NCI-H510A treated with DMSO at 0.1 percent for 48 hours (cell line): ENCODE measurements at regions not wholly inside any gene's neighbourhood (a gene's known extent, or its start where the extent isn't known, plus 50 kb on each side); places are given as distances from the start of the nearest gene placed in this dataset.

Experiments
- DNase-seq: peaks from one replicate; lab custom pipeline; 2025; lab: John Stamatoyannopoulos, UW

DNA sequence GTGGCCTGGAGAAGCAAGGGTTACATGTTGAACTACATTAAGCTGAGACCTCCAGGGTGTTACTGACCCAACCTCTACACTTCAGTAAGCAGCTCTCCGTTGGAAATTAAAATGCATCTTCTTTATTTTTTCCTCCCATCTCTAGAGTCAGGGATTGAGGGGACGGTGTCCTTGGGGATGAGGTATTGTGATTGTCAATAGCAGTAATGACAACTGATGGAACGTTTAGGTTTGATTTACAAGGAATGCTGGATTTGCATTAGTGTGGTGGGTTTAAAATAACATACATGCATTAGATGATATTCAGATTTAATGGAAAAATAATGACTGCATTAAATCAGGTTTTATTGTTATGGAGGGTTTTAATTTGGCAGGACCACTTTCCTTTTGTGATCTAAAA, 82.9 kb upstream of the NTRK2 start:
- no peak for DNase-seq

DNA sequence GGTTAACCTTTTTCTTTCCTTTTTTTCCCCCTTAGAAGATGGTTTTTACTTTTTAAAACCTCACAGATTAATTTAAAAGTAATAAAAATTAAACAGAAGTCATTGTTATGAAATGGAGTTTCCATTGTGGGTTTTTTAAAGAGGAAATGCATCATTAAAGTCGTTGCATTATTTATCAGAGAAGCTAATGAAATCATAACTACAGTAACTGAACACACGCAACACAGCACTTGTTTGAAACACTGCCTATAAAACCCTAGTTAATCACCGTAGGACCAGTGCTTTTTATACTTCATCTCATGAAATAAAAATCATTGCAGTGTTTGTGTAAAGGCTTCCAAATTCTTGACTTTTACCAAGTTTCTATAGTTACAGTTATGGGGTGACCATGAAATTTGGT, 82.4 kb upstream of the NTRK2 start:
- no peak for DNase-seq

DNA sequence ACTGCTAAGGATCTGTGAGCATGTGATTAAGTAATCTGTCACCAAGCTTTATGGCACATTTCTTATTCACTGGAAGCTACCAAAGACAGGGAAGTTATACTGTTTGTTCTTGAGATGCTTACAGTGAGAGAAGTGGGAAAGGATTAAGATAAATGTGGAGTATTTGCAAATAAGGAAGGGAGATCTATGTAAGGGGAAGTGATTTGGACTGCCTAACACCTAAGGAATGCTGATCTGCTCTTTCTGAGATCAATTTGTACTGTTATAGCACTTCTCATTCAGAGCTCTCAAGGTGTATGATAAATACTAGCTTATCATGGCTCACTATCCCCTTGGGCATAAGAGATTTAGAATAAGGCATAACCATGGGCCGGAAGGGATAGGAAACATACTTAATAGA, 80.0 kb upstream of the NTRK2 start:
- DNase-seq: no peak

DNA sequence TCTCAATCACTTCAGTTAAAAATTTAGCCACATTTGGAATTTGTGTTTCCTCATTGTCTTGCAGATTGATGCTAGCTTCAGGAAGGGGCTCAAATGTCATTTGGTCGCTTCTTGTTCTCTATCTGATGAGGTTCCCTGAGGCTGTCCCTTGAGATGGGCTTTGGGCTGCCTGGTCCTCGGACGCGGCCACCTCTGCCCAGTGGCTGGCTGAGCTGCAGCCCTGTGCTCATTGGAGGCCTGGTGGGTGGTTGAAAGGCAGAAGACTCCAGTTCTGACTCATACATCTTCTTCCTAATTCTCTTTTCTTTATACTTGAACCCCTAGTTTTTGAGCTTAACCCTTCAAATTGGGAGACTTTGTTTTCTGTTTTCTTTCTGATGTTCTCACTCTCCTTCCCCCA, 78.8 kb upstream of the NTRK2 start:
- no peak for DNase-seq

DNA sequence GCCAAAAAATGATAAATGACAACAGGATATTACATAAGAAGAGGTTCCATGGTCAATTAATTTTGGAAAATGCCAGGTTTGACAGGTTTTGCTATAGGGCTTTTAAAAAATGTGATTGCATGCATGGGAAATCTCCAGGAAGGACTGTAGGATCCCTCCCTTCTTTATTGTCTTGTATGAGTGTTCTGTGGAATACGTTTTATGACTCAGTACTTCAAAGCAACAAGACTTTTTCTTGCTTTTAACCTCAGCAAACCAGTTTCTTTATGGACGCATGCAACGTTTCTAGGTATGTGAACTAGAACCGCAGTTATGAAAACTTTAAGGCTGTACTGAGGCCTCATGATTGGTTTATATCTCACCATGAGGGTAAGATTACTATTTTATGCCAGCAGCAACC, 76.6 kb upstream of the NTRK2 start:
- DNase-seq: no peak

DNA sequence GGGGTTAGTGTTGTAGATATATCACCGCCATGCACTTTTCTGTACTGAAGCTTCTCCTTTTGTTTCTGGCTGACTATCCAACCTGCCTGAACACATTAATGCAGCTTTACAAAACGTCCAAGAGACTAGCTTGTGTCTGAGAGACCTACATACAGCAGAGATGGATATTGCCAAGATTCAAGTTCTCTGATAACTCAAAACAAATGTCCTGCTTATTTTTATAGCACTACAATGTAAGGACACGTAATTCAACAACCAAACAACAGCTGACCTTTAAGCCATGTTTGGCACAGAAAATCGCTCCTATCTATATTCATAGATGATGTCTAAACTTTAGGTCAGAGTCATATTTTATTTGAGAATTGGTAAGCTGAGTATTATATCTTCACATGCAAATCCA, 76.2 kb upstream of the NTRK2 start:
- DNase-seq: no peak

DNA sequence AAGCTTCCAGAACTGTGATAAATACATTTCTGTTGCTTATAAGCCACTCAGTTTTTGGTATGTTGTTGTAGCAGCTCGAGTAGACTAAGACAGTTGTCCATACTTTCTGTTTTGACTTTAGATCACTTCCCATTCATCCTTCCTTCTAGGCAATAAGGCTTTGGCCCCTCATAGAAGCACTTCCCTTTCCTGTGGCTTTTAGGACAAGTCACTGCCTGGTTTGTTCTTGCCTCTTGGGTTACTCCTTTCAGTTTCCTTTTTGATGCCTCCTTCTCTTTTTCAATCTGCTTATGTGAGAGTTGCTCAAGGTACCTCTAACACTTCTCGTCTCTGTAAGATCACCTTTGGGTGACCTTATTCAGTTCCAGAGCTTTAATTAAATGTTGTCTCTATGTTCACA, 72.4 kb upstream of the NTRK2 start:
- DNase-seq: no peak

DNA sequence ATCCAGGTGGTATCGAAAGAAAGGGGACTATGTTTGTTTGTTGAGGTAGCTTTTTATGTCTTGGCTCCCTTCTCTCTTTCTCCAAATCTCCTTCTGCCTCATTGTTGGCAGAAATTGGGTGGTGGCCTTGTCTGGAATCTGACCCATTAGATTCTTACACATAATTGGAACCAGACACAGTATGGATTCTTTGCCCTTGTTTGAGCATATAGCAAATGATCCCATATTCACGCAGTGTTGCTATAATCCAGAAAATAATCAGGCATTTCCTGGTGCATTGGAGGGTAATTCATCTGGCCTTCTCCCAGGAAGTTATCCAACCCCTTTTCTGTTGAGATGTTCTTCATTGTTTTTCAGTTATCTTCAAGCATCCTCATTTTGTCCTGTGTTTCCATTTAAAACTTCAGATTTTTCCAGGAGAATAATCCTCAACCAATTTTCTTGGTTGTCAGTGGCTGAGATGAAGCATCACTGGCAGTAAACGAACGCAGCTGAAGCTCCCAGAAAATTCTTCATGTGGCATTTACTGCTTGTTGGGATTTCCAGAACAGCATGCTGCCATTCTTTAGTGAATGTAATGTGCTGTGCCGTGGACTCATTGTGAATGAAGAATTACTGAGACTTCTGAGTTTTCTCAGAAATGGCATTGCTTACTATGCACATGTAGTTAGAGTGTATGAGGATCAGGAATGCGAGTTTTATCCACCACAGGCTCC, 70.5 kb upstream of the NTRK2 start:
- no peak for DNase-seq

DNA sequence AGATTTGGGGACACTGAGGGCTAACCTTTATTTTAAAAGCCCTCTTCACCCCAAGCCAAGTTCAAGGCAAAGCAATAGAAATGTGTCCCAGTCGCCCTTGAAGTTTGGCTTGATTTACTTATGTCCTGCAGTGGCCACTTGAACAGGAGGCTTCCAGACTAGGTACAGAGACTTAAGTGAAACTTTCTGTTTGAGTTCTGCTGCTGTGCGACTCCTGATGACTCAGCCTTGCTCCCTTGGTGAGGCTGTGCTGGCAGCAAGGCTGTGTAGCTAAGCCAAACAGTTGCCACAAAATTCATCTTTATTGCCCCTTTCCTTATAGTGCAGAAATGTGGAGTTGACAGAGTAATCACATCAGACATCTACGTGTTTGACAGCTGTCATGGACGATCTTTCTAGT, 68.8 kb upstream of the NTRK2 start:
- DNase-seq: no peak

DNA sequence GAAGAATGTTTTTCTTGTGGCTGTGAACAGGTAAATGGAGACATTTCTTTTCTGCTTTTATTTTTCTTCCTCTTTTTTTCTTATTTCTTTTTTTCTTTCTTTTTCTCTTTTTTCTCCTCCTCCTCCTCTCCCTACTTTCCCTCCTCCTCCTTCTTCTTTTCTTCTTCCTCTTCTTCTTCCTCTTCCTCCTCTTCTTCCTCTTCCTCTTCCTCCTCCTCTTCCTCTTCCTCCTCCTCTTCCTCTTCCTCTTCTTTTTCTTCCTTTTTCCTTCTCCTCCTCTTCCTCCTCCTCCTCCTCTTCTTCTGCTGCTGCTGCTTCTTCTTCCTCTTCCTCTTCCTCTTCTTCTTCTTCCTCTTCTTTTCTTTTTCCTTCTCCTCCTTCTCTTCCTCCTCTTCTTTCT, 65.3 kb upstream of the NTRK2 start:
- no peak for DNase-seq

DNA sequence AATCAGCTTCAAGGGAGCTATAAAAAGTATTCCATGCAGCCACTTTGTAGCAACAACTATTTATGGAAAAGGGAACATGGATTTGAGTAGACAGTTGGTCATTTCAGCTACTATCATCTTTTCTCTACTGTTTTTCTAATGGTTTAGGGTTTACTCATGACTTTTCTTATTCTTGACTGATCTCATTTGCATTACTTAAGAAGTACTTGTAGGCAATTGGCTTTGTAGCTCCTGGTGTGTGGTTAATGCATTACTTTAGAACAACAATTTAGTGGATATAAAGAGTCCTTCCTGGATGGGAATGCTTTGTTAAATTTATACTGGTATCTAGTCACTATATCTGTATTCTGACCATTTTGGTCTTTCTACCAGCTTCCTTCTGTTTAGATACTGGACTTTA, 59.8 kb upstream of the NTRK2 start:
- DNase-seq: no peak

DNA sequence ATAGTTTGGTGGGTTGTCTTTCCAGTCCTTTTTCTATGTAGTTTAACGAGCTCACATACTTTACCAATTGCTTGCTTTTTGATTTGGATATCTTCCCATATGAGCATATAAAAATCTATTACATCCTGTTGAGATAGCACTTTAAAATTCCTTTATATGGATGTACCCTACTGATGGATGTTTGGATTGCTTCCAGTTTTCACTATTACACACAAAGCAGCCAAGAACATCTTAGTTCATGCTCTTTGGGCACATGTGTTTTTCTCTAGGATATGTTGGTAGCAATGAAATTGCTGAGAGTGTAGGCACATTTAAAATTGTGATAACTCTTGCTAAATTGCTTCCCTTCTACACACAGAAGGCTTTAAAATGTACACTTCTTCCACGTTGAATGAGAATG, 56.1 kb upstream of the NTRK2 start:
- DNase-seq: no peak

DNA sequence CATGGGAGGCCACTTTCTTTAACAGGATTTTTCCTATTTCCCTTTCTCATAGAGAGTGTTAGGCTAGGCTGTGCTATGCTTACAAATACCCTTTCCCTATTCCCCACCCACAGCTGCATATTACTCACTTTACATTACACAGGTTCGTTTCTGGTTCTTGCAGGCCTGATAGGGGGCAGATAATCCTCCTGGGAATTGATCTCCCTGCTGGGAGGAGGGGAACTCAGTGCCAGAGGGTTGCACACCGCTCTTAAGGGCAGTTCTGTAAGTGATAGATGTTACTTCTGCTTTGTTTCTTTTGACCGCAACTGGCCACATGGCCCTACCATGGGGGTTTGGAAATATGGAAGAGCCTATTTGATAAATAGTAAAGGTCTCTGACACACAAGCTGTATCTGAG, 54.0 kb upstream of the NTRK2 start:
- DNase-seq: no peak

DNA sequence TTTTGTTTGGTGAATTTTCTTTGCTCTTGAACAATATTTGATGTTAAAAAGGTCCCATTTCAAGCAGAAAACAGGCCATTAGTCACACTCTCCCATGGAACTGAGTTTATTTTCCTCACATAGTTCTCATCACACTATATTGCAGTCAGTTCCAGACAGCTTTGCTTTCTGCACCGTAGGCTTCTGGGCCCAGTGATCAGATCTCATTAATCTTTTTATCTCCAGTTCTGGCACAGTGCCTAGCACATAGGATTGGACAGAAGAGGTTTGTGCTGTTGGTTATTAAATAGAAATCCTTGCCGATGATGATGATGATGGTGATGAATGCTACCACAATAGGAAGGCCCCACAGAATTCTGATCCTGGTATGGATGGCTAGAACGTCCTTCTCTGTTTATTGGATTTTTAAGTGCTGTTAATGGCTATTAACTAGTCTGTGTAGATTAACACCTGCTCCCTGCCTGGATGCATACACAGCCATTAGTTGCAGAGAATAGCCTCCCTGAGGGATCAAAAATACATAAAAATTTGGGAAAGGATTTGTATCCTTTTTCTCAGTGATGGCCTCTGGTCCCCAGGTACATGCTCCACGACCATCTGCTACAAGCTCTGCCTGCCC, 52.0 kb upstream of the NTRK2 start:
- no peak for DNase-seq
